Neural progenitor cell (in vitro differentiated cells): ENCODE measurements at regions not wholly inside any gene's neighbourhood (a gene's known extent, or its start where the extent isn't known, plus 50 kb on each side); places are given as distances from the start of the nearest gene placed in this dataset.

Experiments used
- DNase-seq: peaks from one replicate; pipeline ENCODE4 v3.0.0-alpha.2; 2016; ENCODE audit warnings: low spot score
- H2AFZ ChIP-seq: fragments of 200-600 bp; sonication (generic); replicated peaks from 2 replicates; pipeline ENCODE4 v1.6.1; 2016; ENCODE audit warnings: antibody characterized with exemption
- H3F3A ChIP-seq: fragments of 200-600 bp; sonication (generic); 2 replicates; pipeline ENCODE4 v1.6.1; 2016; ENCODE audit warnings: antibody characterized with exemption, low read depth
- H3K27ac ChIP-seq: fragments of 200-600 bp; sonication (generic); 2 replicates; pipeline ENCODE4 v1.5.1; 2016; ENCODE audit warnings: mild to moderate bottlenecking
- H3K27me3 ChIP-seq: fragments of 200-600 bp; sonication (generic); 2 replicates; pipeline ENCODE4 v1.6.1; 2016; ENCODE audit warnings: mild to moderate bottlenecking, moderate library complexity
- H3K36me3 ChIP-seq: fragments of 200-600 bp; sonication (generic); 2 replicates; pipeline ENCODE4 v1.5.1; 2016
- H3K4me1 ChIP-seq: fragments of 200-600 bp; sonication (generic); 2 replicates; pipeline ENCODE4 v1.6.1; 2016; ENCODE audit warnings: mixed run types
- H3K4me2 ChIP-seq: fragments of 200-600 bp; sonication (generic); 2 replicates; pipeline ENCODE4 v1.6.1; 2016
- H3K4me3 ChIP-seq: fragments of 200-600 bp; sonication (generic); 2 replicates; pipeline ENCODE4 v1.5.1; 2016
- H3K79me2 ChIP-seq: fragments of 200-600 bp; sonication (generic); 2 replicates; pipeline ENCODE4 v1.6.1; 2016; ENCODE audit warnings: low read depth
- H3K9ac ChIP-seq: fragments of 200-600 bp; sonication (generic); 2 replicates; pipeline ENCODE4 v1.6.1; 2016
- H3K9me3 ChIP-seq: fragments of 200-600 bp; sonication (generic); 2 replicates; pipeline ENCODE4 v1.5.1; 2016; ENCODE audit warnings: low read depth
- H4K20me1 ChIP-seq: fragments of 200-600 bp; sonication (generic); 2 replicates; pipeline ENCODE4 v1.6.1; 2016; ENCODE audit warnings: low read depth
- H3K27ac Mint-ChIP-seq: 3 replicates; pipeline ENCODE4 v1.8.0; 2021; ENCODE audit warnings: mixed read lengths
- H3K27me3 Mint-ChIP-seq: 2 replicates; pipeline ENCODE4 v1.8.0; 2022; ENCODE audit warnings: low read depth, mild to moderate bottlenecking, inconsistent platforms, moderate library complexity, mixed read lengths; ENCODE audit not compliant: insufficient read depth
- H3K36me3 Mint-ChIP-seq: 3 replicates; pipeline ENCODE4 v1.8.0; 2021; ENCODE audit warnings: mixed read lengths
- H3K4me1 Mint-ChIP-seq: 3 replicates; pipeline ENCODE4 v1.8.0; 2021; ENCODE audit warnings: mixed read lengths
- H3K4me3 Mint-ChIP-seq: 3 replicates; pipeline ENCODE4 v1.8.0; 2021; ENCODE audit warnings: mild to moderate bottlenecking, moderate library complexity, mixed read lengths
- H3K9me3 Mint-ChIP-seq: 3 replicates; pipeline ENCODE4 v1.8.0; 2020; ENCODE audit warnings: mixed read lengths
- EZH2 ChIP-seq: fragments of 200-600 bp; sonication (generic); IDR thresholded peaks from 2 replicates; pipeline ENCODE4 v1.6.1; 2017; ENCODE audit warnings: antibody characterized with exemption, mild to moderate bottlenecking, moderate library complexity
- EZH2phosphoT487 ChIP-seq: fragments of 200-600 bp; sonication (generic); IDR thresholded peaks from 2 replicates; pipeline ENCODE4 v1.6.1; 2017; ENCODE audit warnings: antibody characterized with exemption
- TF ChIP-seq, protein P1 (sequence below): fragments of 200-600 bp; sonication (generic); IDR thresholded peaks from 2 replicates; pipeline ENCODE4 v1.5.1; 2017; ENCODE audit warnings: antibody characterized with exemption, mild to moderate bottlenecking

DNA sequence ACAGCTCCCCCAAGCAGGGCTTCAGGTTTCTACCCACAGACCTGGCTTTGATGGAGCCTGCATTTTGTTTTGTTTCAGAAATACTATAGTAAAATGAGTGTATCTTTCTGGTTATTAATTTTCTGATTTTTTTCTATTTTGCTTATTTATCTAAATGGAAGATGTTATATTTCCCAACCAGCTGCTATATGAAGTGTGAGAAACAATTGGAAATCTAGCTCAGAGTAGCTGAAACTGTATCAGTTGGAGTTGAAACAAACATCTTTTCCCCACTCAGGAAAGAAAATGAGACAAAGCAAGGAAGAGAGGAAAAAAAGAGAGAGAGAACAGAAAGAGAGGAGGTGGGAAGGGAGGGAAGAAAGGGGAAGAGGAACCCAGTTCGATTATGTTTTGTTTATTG is 358.5 kb upstream of the ZNF507 start:
- Histone ChIP-seq H3K27ac (no peak overlapping the region), H3K79me2 (no peaks in the 10 kb centered on the region), H3K9me3 (no peaks in the 10 kb centered on the region), H3F3A (no peaks in the 10 kb centered on the region), H3K9ac (no peak overlapping the region), H2AFZ (no peak overlapping the region), H3K4me1 (no peaks in the 10 kb centered on the region), H3K4me3 (no peak overlapping the region), H3K4me2 (no peak overlapping the region), H4K20me1 (no peaks in the 10 kb centered on the region), H3K27me3 (no peaks in the 10 kb centered on the region), H3K36me3 (no peaks in the 10 kb centered on the region)
- Mint-ChIP-seq H3K4me3 (no peak overlapping the region), H3K36me3 (no peaks in the 10 kb centered on the region), H3K27ac (no peak overlapping the region), H3K4me1 (no peaks in the 10 kb centered on the region), H3K27me3 (peaks cover 3% of the 10 kb centered on the region), H3K9me3 (no peaks in the 10 kb centered on the region)
- TF ChIP-seq EZH2 (no peak), EZH2phosphoT487 (no peak)
- TF ChIP-seq, protein P1, sequence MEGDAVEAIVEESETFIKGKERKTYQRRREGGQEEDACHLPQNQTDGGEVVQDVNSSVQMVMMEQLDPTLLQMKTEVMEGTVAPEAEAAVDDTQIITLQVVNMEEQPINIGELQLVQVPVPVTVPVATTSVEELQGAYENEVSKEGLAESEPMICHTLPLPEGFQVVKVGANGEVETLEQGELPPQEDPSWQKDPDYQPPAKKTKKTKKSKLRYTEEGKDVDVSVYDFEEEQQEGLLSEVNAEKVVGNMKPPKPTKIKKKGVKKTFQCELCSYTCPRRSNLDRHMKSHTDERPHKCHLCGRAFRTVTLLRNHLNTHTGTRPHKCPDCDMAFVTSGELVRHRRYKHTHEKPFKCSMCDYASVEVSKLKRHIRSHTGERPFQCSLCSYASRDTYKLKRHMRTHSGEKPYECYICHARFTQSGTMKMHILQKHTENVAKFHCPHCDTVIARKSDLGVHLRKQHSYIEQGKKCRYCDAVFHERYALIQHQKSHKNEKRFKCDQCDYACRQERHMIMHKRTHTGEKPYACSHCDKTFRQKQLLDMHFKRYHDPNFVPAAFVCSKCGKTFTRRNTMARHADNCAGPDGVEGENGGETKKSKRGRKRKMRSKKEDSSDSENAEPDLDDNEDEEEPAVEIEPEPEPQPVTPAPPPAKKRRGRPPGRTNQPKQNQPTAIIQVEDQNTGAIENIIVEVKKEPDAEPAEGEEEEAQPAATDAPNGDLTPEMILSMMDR: no peak
- DNase-seq: no peak

DNA sequence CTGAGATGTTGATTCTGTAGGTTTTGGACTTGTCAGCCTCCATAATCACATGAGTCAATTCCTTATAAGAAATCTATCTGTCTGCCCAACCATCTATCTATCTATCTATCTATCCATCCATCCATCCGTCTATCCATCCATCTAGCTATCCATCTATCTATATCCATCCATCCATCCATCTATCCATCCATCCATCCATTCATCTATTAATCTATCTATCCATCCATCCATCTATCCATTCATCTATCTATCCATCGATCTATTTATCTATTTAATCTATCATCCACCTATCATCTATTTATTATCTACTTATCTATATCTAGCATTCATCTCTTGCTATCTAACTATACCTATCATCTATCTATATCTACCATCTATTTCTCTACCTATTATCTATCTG is 357.2 kb upstream of the ZNF507 start:
- Histone ChIP-seq H3K27ac (no peak overlapping the region), H3K4me1 (no peaks in the 10 kb centered on the region), H3F3A (no peaks in the 10 kb centered on the region), H3K4me2 (no peak overlapping the region), H3K36me3 (no peaks in the 10 kb centered on the region), H2AFZ (no peak overlapping the region), H3K4me3 (no peak overlapping the region), H4K20me1 (no peaks in the 10 kb centered on the region), H3K79me2 (no peaks in the 10 kb centered on the region), H3K27me3 (no peaks in the 10 kb centered on the region), H3K9ac (no peak overlapping the region), H3K9me3 (no peaks in the 10 kb centered on the region)
- H3K4me3 Mint-ChIP-seq: no peak overlapping the region
- TF ChIP-seq EZH2 (no peak), EZH2phosphoT487 (no peak)
- TF ChIP-seq, protein P1: no peak
- no peak overlapping the region for H3K27ac Mint-ChIP-seq
- no peaks in the 10 kb centered on the region for H3K9me3 Mint-ChIP-seq
- no peak for DNase-seq
- no peaks in the 10 kb centered on the region for H3K4me1 Mint-ChIP-seq
- H3K27me3 Mint-ChIP-seq: peaks cover 7% of the 10 kb centered on the region
- no peaks in the 10 kb centered on the region for H3K36me3 Mint-ChIP-seq

DNA sequence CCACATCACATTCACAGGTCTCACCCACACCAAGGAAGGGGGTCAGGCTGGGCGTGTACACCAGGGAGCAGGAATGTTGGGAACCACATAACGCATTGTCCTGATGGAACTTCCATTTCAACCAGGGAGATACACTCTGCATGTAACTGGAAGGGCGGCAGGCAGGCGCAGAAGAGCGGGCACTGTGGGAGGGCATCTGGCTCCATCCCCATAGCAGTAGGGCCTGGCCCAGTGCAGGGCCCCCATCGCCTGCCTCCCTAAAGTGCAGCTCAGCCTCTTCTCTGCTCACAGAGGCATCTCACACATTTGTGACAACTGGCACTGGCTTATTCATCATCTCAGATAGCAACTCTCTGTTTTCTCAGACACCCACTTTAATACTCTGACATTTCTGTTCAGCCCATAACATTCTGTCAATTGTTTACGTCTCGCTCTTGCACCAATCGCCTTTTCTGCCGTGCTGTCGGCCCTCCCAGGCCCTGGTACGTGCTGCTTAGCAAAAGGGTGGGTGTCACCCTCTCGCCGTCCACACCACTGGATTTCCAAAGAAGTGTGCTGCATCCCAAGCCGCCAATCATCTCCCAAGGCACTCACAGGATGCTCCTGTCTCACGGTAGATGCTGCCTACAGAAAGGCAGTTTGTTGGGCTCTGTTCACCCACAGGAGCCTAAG is 353.3 kb upstream of the ZNF507 start:
- H3K27ac Mint-ChIP-seq: no peak overlapping the region

More for the DNA sequence above, 353.3 kb upstream of the ZNF507 start:
- Histone ChIP-seq H3K36me3 (no peaks in the 10 kb centered on the region), H3K9me3 (no peaks in the 10 kb centered on the region), H3K79me2 (no peaks in the 10 kb centered on the region), H2AFZ (no peak overlapping the region), H3K4me2 (no peak overlapping the region), H3K4me1 (no peaks in the 10 kb centered on the region), H3K27ac (no peak overlapping the region), H3K27me3 (no peaks in the 10 kb centered on the region), H4K20me1 (no peaks in the 10 kb centered on the region), H3K4me3 (no peak overlapping the region), H3K9ac (no peak overlapping the region), H3F3A (no peaks in the 10 kb centered on the region)
- no peak for DNase-seq
- Mint-ChIP-seq H3K4me3 (no peak overlapping the region), H3K4me1 (no peaks in the 10 kb centered on the region), H3K36me3 (no peaks in the 10 kb centered on the region), H3K27me3 (peaks cover 4% of the 10 kb centered on the region), H3K9me3 (no peaks in the 10 kb centered on the region)
- TF ChIP-seq EZH2: no peak
- TF ChIP-seq, protein P1: no peak
- no peak for TF ChIP-seq EZH2phosphoT487
